ENCODE measurements at regions not wholly inside any gene's neighbourhood (a gene's known extent, or its start where the extent isn't known, plus 50 kb on each side); places are given as distances from the start of the nearest gene placed in this dataset.

DNA sequence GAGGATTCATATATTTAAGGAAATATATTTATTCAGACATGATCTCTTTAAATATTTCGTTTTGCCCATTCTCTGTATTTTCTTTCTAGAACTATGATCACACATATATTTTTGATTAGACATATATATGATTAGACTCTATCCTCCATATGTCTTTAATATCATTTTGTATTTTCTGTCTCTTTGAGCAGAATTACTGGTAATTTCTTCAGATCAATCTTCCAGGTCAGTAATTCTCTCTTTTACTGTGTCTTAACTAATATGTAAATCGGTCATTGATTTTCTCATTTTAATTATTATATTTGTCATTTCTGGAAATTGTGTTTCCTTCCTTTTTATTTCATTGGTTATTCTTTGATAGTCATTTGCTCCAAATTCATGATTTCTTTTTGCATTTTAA, 586.2 kb downstream of the NR2F2 start:
- TF ChIP-seq, protein P1, sequence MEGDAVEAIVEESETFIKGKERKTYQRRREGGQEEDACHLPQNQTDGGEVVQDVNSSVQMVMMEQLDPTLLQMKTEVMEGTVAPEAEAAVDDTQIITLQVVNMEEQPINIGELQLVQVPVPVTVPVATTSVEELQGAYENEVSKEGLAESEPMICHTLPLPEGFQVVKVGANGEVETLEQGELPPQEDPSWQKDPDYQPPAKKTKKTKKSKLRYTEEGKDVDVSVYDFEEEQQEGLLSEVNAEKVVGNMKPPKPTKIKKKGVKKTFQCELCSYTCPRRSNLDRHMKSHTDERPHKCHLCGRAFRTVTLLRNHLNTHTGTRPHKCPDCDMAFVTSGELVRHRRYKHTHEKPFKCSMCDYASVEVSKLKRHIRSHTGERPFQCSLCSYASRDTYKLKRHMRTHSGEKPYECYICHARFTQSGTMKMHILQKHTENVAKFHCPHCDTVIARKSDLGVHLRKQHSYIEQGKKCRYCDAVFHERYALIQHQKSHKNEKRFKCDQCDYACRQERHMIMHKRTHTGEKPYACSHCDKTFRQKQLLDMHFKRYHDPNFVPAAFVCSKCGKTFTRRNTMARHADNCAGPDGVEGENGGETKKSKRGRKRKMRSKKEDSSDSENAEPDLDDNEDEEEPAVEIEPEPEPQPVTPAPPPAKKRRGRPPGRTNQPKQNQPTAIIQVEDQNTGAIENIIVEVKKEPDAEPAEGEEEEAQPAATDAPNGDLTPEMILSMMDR (IDR thresholded peaks at IDR 0.05), result no peak
- no peak for TF ChIP-seq POLR2A (IDR thresholded peaks at IDR 0.05)

All from heart left ventricle (tissue), 13 donors.